Ectodermal cell (in vitro differentiated cells): ENCODE measurements at regions not wholly inside any gene's neighbourhood (a gene's known extent, or its start where the extent isn't known, plus 50 kb on each side); places are given as distances from the start of the nearest gene placed in this dataset.

Source experiments
- H3K27ac ChIP-seq: 2 replicates; pipeline ENCODE4 v1.7.0; 2013; ENCODE audit warnings: mild to moderate bottlenecking, low read depth, low read length; ENCODE audit not compliant: insufficient read depth, poor library complexity, severe bottlenecking
- H3K27me3 ChIP-seq: 2 replicates; pipeline ENCODE4 v1.7.0; 2013; ENCODE audit warnings: mild to moderate bottlenecking, low read length; ENCODE audit not compliant: insufficient read depth, control insufficient read depth, poor library complexity, severe bottlenecking
- H3K36me3 ChIP-seq: one replicate; pipeline ENCODE4 v1.7.0; 2013; ENCODE audit warnings: low read length; ENCODE audit not compliant: control insufficient read depth, insufficient read depth
- H3K4me1 ChIP-seq: one replicate; pipeline ENCODE4 v1.7.0; 2013; ENCODE audit warnings: low read length; ENCODE audit not compliant: control insufficient read depth, insufficient read depth
- H3K4me3 ChIP-seq: 2 replicates; pipeline ENCODE4 v1.7.0; 2013; ENCODE audit warnings: low read depth, low read length, control low read depth; ENCODE audit not compliant: insufficient read depth
- H3K9me3 ChIP-seq: 2 replicates; pipeline ENCODE4 v1.7.0; 2013; ENCODE audit warnings: mild to moderate bottlenecking, low read length, moderate library complexity; ENCODE audit not compliant: control insufficient read depth
- WGBS, 2 experiments: methylation state at CpG; one replicate each; pipeline ENCODE4 v1.1.7; 2013; ENCODE audit warnings: missing lambda C conversion rate in 2 of 2; 5-methylcytosine and 5-hydroxymethylcytosine counted together

GRCh38 chrX:82648062-82648461, 860.0 kb upstream of the POU3F4 start:
- 70 to 88% methylated on average over 1 of the region's 2 CpGs for WGBS, 2 experiments
- Histone ChIP-seq H3K36me3 (no peaks in the 10 kb centered on the region), H3K4me3 (no peak overlapping the region), H3K9me3 (no peaks in the 10 kb centered on the region), H3K27me3 (no peaks in the 10 kb centered on the region), H3K27ac (no peak overlapping the region), H3K4me1 (no peaks in the 10 kb centered on the region)

- no peak overlapping the region for H3K27ac ChIP-seq
- H3K36me3 ChIP-seq: no peaks in the 10 kb centered on the region
- no peak overlapping the region for H3K4me3 ChIP-seq
- H3K27me3 ChIP-seq: no peaks in the 10 kb centered on the region
- no peaks in the 10 kb centered on the region for H3K4me1 ChIP-seq
- WGBS, 2 experiments: 79 to 94% methylated on average over 3 to 5 of the region's 5 CpGs
- H3K9me3 ChIP-seq: no peaks in the 10 kb centered on the region
These were observed 858.4 kb upstream of the POU3F4 start for GRCh38 chrX:82649645-82650044.

GRCh38 chrX:82658492-82658891, 849.6 kb upstream of the POU3F4 start:
- 72 to 90% methylated on average over 2 of the region's 3 CpGs for WGBS, 2 experiments
- Histone ChIP-seq H3K27me3 (no peaks in the 10 kb centered on the region), H3K4me1 (no peaks in the 10 kb centered on the region), H3K27ac (no peak overlapping the region), H3K36me3 (no peaks in the 10 kb centered on the region), H3K4me3 (no peak overlapping the region), H3K9me3 (no peaks in the 10 kb centered on the region)

GRCh38 chrX:82666355-82666754, 841.7 kb upstream of the POU3F4 start:
- H3K9me3 ChIP-seq: no peaks in the 10 kb centered on the region
- 82 to 85% methylated on average over 3 of the region's 3 CpGs for WGBS, 2 experiments
- H3K27me3 ChIP-seq: no peaks in the 10 kb centered on the region
- no peaks in the 10 kb centered on the region for H3K4me1 ChIP-seq
- no peak overlapping the region for H3K4me3 ChIP-seq
- H3K27ac ChIP-seq: no peak overlapping the region
- H3K36me3 ChIP-seq: no peaks in the 10 kb centered on the region

- Histone ChIP-seq H3K4me1 (no peaks in the 10 kb centered on the region), H3K9me3 (no peaks in the 10 kb centered on the region), H3K4me3 (no peak overlapping the region), H3K27me3 (no peaks in the 10 kb centered on the region), H3K27ac (no peak overlapping the region), H3K36me3 (no peaks in the 10 kb centered on the region)
These were observed 833.0 kb upstream of the POU3F4 start for GRCh38 chrX:82675104-82675503.

GRCh38 chrX:82676386-82676785, 831.7 kb upstream of the POU3F4 start:
- Histone ChIP-seq H3K9me3 (no peaks in the 10 kb centered on the region), H3K4me1 (no peaks in the 10 kb centered on the region), H3K36me3 (no peaks in the 10 kb centered on the region), H3K27ac (no peak overlapping the region), H3K4me3 (no peak overlapping the region), H3K27me3 (no peaks in the 10 kb centered on the region)
- WGBS, 2 experiments: 67 to 88% methylated on average over 1 to 2 of the region's 2 CpGs

DNA sequence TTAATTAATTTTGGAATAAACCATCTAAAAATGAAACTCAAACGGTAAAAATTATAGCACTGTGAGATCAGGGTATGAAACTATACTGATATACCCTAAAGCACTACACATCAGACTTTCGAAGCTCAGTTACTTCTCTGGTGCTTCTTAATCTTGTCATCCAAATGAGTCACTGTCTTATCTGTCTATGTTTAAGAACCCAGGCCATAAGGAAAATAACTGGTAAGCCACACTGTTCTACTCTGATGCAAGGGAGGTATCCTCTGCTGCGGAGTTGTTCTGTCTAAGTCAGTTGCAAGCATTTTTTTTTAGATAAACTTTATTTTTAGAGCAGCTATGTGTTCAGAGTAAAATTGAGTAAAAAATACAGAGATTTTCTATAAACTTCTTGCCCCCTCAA, 830.8 kb upstream of the POU3F4 start:
- WGBS, 2 experiments: 94 to 97% methylated on average over 2 to 3 of the region's 3 CpGs
- Histone ChIP-seq H3K9me3 (no peaks in the 10 kb centered on the region), H3K27ac (no peak overlapping the region), H3K36me3 (no peaks in the 10 kb centered on the region), H3K4me3 (no peak overlapping the region), H3K4me1 (no peaks in the 10 kb centered on the region), H3K27me3 (no peaks in the 10 kb centered on the region)

- WGBS, 2 experiments: 81 to 85% methylated on average over 1 to 3 of the region's 3 CpGs
- no peaks in the 10 kb centered on the region for H3K27me3 ChIP-seq
These were observed 815.1 kb upstream of the POU3F4 start for GRCh38 chrX:82692991-82693390.

DNA sequence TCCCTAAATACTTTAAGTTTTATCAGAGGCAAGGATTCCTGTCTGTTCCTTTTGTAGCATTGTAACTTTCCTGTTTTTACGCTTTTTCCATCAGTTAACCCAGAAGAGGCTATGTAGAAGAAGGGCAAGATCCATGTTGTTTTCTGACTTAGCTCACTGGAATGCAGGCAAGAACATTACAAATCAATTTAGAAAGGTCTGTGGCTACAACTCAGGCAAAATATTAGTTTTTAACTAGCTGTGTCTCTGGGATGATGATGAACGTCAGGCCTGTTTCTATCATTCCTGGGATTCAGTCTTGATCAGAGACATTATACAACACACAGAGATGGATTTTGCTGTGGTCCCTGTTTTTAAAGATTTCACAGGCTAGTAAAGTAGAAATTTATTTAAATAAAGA, 813.0 kb upstream of the POU3F4 start:
- H3K4me3 ChIP-seq: no peak overlapping the region
- no peaks in the 10 kb centered on the region for H3K36me3 ChIP-seq
- H3K27ac ChIP-seq: no peak overlapping the region
- no peaks in the 10 kb centered on the region for H3K27me3 ChIP-seq
- 92 to 100% methylated on average over 2 of the region's 2 CpGs for WGBS, 2 experiments
- H3K4me1 ChIP-seq: no peaks in the 10 kb centered on the region
- H3K9me3 ChIP-seq: no peaks in the 10 kb centered on the region

More at GRCh38 chrX:82692991-82693390, 815.1 kb upstream of the POU3F4 start:
- Histone ChIP-seq H3K27ac (no peak overlapping the region), H3K9me3 (no peaks in the 10 kb centered on the region), H3K4me1 (no peaks in the 10 kb centered on the region), H3K36me3 (no peaks in the 10 kb centered on the region), H3K4me3 (no peak overlapping the region)

- no peaks in the 10 kb centered on the region for H3K9me3 ChIP-seq
- no peak overlapping the region for H3K4me3 ChIP-seq
- no peaks in the 10 kb centered on the region for H3K36me3 ChIP-seq
- no peaks in the 10 kb centered on the region for H3K4me1 ChIP-seq
- no peaks in the 10 kb centered on the region for H3K27me3 ChIP-seq
- WGBS, 2 experiments: 63 to 72% methylated on average over 4 to 5 of the region's 5 CpGs
- H3K27ac ChIP-seq: no peak overlapping the region
These were observed 804.5 kb upstream of the POU3F4 start for GRCh38 chrX:82703551-82703950.

GRCh38 chrX:82711457-82711856, 796.6 kb upstream of the POU3F4 start:
- H3K27ac ChIP-seq: peak overlapping the region; percentile 26

More at GRCh38 chrX:82711457-82711856, 796.6 kb upstream of the POU3F4 start:
- no peaks in the 10 kb centered on the region for H3K27me3 ChIP-seq
- no peak overlapping the region for H3K4me3 ChIP-seq
- no peaks in the 10 kb centered on the region for H3K9me3 ChIP-seq
- WGBS, 2 experiments: 0% methylated on average over 4 of the region's 4 CpGs
- peaks cover 5% of the 10 kb centered on the region for H3K4me1 ChIP-seq
- H3K36me3 ChIP-seq: no peaks in the 10 kb centered on the region
